Stomach (tissue), 8 donors: ENCODE measurements at regions not wholly inside any gene's neighbourhood (a gene's known extent, or its start where the extent isn't known, plus 50 kb on each side); places are given as distances from the start of the nearest gene placed in this dataset.

Experiments used
- DNase-seq, 2 donors: peaks; one replicate each; pipeline versions ENCODE4 v3.0.0 to v3.0.0-alpha.2; 2013 to 2019
- H3K27ac ChIP-seq, 5 donors: fragments of 200-600 bp in 4 of 5; sonication (generic) in 4 of 5; one replicate each; pipeline ENCODE4 v1.5.1; 2013 to 2019; ENCODE audit warnings: mild to moderate bottlenecking in 1 of 5, moderate library complexity in 1 of 5
- H3K27me3 ChIP-seq, 3 donors: fragments of 200-600 bp; sonication (generic); one replicate each; pipeline ENCODE4 v1.5.1; 2017 to 2019; ENCODE audit warnings: mixed run types in 1 of 3
- H3K36me3 ChIP-seq, 4 donors: fragments of 200-600 bp; sonication (generic); 1 replicate in 3 of 4; 2 replicates in 1 of 4; pipeline ENCODE4 v1.5.1; 2016 to 2019
- H3K4me1 ChIP-seq, 4 donors: fragments of 200-600 bp; sonication (generic); one replicate each; pipeline ENCODE4 v1.5.1; 2016 to 2019
- H3K4me3 ChIP-seq, 4 donors: fragments of 200-600 bp; sonication (generic) in 3 of 4; one replicate each; pipeline ENCODE4 v1.5.1; 2016 to 2019; ENCODE audit warnings: mild to moderate bottlenecking in 1 of 4
- H3K9me3 ChIP-seq, 4 donors: fragments of 200-600 bp; sonication (generic); one replicate each; pipeline ENCODE4 v1.5.1; 2016 to 2019
- EP300 ChIP-seq: sonication (generic); formaldehyde crosslinking; IDR thresholded peaks from one replicate; pipeline ENCODE4 v1.6.1; 2017; ENCODE audit warnings: antibody characterized with exemption
- POLR2A ChIP-seq, 4 donors: fragments of 450-650 bp; IDR thresholded peaks; one replicate each; pipeline ENCODE4 v1.6.1; 2016; ENCODE audit warnings: antibody characterized with exemption in 4 of 4, control low read depth in 2 of 4, mild to moderate bottlenecking in 1 of 4, moderate library complexity in 1 of 4
- POLR2AphosphoS5 ChIP-seq, 3 donors: sonication (generic); formaldehyde crosslinking; IDR thresholded peaks; one replicate each; pipeline ENCODE4 v1.6.1; 2016; ENCODE audit warnings: antibody characterized with exemption in 3 of 3
- WGBS, 5 donors: extraction: QIAGEN DNeasy Blood & Tissue Kit in 3 of 5; methylation state at CpG; one replicate each; pipeline versions ENCODE4 v1.1.5 to v1.1.7; 2013 to 2018; 5-methylcytosine and 5-hydroxymethylcytosine counted together
- intact Hi-C: fragments of 100-400 bp; cut with DNase I; formaldehyde crosslinking; loops from one replicate; pipeline ENCODE4 v1.15.1; 2023; ENCODE audit warnings: low total_unique reads
- TF ChIP-seq, protein P1 (sequence below), 7 experiments: fragments of 450-650 bp in 4 of 7; fragments of 200-600 bp in 3 of 7; sonication (generic) in 3 of 7; IDR thresholded peaks; one replicate each; pipeline ENCODE4 v1.5.1; 2016 to 2019; ENCODE audit warnings: antibody characterized with exemption in 7 of 7, control low read depth in 2 of 7, mild to moderate bottlenecking in 1 of 7
- donor health status: healthy with polysubstance abuse.
- donor health status: Bipolar disorder and iron deficiency.
- donor health status: healthy.

GRCh38 chr7:126339813-126340212 lies 912.9 kb downstream of the GRM8 start:
- no peak overlapping the region for H3K4me3 ChIP-seq
- no peak for DNase-seq
- TF ChIP-seq POLR2A (IDR thresholded peaks at IDR 0.05): no peak
- TF ChIP-seq EP300: no peak
- TF ChIP-seq POLR2AphosphoS5 (IDR thresholded peaks at IDR 0.05): no peak
- TF ChIP-seq, protein P1, sequence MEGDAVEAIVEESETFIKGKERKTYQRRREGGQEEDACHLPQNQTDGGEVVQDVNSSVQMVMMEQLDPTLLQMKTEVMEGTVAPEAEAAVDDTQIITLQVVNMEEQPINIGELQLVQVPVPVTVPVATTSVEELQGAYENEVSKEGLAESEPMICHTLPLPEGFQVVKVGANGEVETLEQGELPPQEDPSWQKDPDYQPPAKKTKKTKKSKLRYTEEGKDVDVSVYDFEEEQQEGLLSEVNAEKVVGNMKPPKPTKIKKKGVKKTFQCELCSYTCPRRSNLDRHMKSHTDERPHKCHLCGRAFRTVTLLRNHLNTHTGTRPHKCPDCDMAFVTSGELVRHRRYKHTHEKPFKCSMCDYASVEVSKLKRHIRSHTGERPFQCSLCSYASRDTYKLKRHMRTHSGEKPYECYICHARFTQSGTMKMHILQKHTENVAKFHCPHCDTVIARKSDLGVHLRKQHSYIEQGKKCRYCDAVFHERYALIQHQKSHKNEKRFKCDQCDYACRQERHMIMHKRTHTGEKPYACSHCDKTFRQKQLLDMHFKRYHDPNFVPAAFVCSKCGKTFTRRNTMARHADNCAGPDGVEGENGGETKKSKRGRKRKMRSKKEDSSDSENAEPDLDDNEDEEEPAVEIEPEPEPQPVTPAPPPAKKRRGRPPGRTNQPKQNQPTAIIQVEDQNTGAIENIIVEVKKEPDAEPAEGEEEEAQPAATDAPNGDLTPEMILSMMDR (IDR thresholded peaks at IDR 0.05): no peak
- WGBS, 5 donors: 57 to 74% (median 71%) methylated on average over 4 of the region's 4 CpGs
- H3K9me3 ChIP-seq: no peaks in the 10 kb centered on the region
- intact Hi-C loops: no loop called here
- H3K27me3 ChIP-seq: no peaks in the 10 kb centered on the region
- no peaks in the 10 kb centered on the region for H3K36me3 ChIP-seq
- no peaks in the 10 kb centered on the region for H3K4me1 ChIP-seq
- H3K27ac ChIP-seq: no peak overlapping the region

DNA sequence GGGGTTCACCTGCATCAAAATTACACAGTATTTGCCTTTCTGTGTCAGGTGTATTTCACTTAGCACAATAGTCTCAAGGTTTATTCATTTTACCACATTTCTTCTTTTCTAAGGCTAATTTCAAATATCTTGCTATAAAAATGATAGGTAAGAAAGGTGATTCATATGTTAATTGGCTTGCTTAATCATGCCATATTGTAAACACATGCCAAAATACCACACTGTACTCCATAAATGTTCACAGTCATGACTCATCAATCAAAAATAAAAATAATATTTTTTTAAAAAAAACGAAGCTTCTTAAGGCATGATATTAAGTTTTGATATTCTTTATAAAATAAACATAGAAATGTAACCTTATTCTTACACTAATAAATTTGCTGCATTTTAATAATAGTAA lies 947.1 kb downstream of the GRM8 start:
- no peaks in the 10 kb centered on the region for H3K36me3 ChIP-seq
- peaks cover 0 to 5% (median 0%) of the 10 kb centered on the region in 4 donors for H3K9me3 ChIP-seq
- no peak for DNase-seq
- TF ChIP-seq EP300 (no peak), POLR2A (IDR thresholded peaks at IDR 0.05) (no peak), POLR2AphosphoS5 (IDR thresholded peaks at IDR 0.05) (no peak)
- TF ChIP-seq, protein P1 (IDR thresholded peaks at IDR 0.05): no peak
- no peak overlapping the region for H3K4me3 ChIP-seq
- intact Hi-C loops: no loop called here
- no peaks in the 10 kb centered on the region for H3K27me3 ChIP-seq
- 59 to 91% (median 76%) methylated on average over 1 of the region's 1 CpG for WGBS, 5 donors
- no peak overlapping the region for H3K27ac ChIP-seq
- H3K4me1 ChIP-seq: no peaks in the 10 kb centered on the region

DNA sequence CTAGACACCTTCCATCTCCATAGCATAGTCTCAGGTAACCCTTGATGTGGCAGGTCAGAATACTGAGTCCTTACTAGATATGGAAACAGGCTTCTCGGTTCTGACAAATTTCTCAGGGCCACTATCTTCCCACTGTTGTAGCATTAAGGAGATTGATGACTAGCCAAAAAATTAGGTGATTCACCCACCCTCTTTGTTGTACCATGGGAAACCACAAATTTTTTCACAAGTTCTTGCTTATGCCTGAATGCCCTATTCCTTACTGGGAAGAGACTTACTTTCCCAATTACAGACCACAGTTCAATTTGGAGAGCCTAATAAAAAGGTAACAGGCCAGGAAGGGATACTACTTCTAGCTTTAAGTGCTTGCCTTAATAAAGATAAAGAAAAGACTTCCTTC lies 948.8 kb downstream of the GRM8 start:
- Histone ChIP-seq H3K27ac (no peak overlapping the region), H3K4me1 (no peaks in the 10 kb centered on the region), H3K36me3 (no peaks in the 10 kb centered on the region), H3K27me3 (no peaks in the 10 kb centered on the region), H3K4me3 (no peak overlapping the region), H3K9me3 (peaks cover 0 to 5% (median 0%) of the 10 kb centered on the region in 4 donors)
- intact Hi-C loops: no loop called here
- WGBS, 5 donors: 75 to 100% (median 91%) methylated on average over 1 of the region's 1 CpG
- TF ChIP-seq, protein P1 (IDR thresholded peaks at IDR 0.05): no peak
- TF ChIP-seq EP300: no peak
- no peak for DNase-seq

DNA sequence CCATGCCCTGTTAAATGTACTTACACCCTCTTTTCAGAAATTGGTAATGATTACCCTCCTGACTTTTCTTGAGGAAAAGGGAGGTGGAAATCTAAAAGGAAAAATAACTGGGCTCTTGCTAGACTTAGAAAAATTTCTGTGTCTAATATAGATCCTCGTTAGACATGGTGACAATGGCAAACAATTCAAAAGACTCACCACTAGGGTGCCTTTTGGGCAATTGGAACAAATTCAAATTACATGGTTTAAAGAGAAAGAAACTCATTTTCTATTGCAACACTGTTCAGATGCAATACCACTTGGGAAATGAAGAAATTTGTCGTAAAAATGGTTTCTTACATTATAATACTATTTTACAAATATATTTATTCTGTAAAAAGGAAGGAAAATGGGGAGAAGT lies 950.1 kb downstream of the GRM8 start:
- WGBS, 5 donors: 58 to 73% (median 69%) methylated on average over 2 of the region's 2 CpGs

More for the DNA sequence above, 950.1 kb downstream of the GRM8 start:
- intact Hi-C loops: no loop called here
- Histone ChIP-seq H3K27ac (no peak overlapping the region), H3K4me1 (no peaks in the 10 kb centered on the region), H3K4me3 (no peak overlapping the region), H3K9me3 (peaks cover 0 to 5% (median 0%) of the 10 kb centered on the region in 4 donors), H3K27me3 (no peaks in the 10 kb centered on the region), H3K36me3 (no peaks in the 10 kb centered on the region)
- no peak for TF ChIP-seq EP300
- TF ChIP-seq, protein P1 (IDR thresholded peaks at IDR 0.05): no peak
- TF ChIP-seq POLR2A (IDR thresholded peaks at IDR 0.05): no peak
- TF ChIP-seq POLR2AphosphoS5 (IDR thresholded peaks at IDR 0.05): no peak
- DNase-seq: no peak
